Neuronal stem cell (in vitro differentiated cells): ENCODE measurements at regions not wholly inside any gene's neighbourhood (a gene's known extent, or its start where the extent isn't known, plus 50 kb on each side); places are given as distances from the start of the nearest gene placed in this dataset.

Experiments
- DNase-seq: peaks from one replicate; pipeline ENCODE4 v3.0.0-alpha.2; 2013; ENCODE audit warnings: low spot score
- H2AFZ ChIP-seq: one replicate; pipeline ENCODE4 v1.6.1; 2013; ENCODE audit warnings: mild to moderate bottlenecking, low read length, inconsistent platforms
- H2AK5ac ChIP-seq: 2 replicates; pipeline ENCODE4 v1.6.1; 2013; ENCODE audit warnings: low read depth, mild to moderate bottlenecking, inconsistent platforms, low read length, moderate library complexity, mixed read lengths
- H2BK120ac ChIP-seq: 2 replicates; pipeline ENCODE4 v1.6.1; 2013; ENCODE audit warnings: low read depth, mild to moderate bottlenecking, inconsistent platforms, low read length, moderate library complexity, mixed read lengths
- H2BK12ac ChIP-seq: one replicate; pipeline ENCODE4 v1.6.1; 2013; ENCODE audit warnings: low read length, inconsistent platforms
- H2BK15ac ChIP-seq: 2 replicates; pipeline ENCODE4 v1.6.1; 2013; ENCODE audit warnings: mild to moderate bottlenecking, low read length, inconsistent platforms, mixed read lengths
- H2BK5ac ChIP-seq: one replicate; pipeline ENCODE4 v1.6.1; 2013; ENCODE audit warnings: inconsistent platforms, mild to moderate bottlenecking, low read length, moderate library complexity
- H3K14ac ChIP-seq: one replicate; pipeline ENCODE4 v1.6.1; 2013; ENCODE audit warnings: low read length, inconsistent platforms
- H3K18ac ChIP-seq: 2 replicates; pipeline ENCODE4 v1.6.1; 2013; ENCODE audit warnings: low read length, inconsistent platforms
- H3K23ac ChIP-seq: 2 replicates; pipeline ENCODE4 v1.6.1; 2013; ENCODE audit warnings: low read depth, mild to moderate bottlenecking, mixed read lengths, low read length, inconsistent platforms; ENCODE audit not compliant: poor library complexity
- H3K27ac ChIP-seq: replicated peaks from 3 replicates; pipeline ENCODE4 v1.5.1; 2013; ENCODE audit warnings: low read length, inconsistent platforms
- H3K27me3 ChIP-seq, 3 experiments: 2 replicates each; pipeline ENCODE4 v1.6.1; 2013; ENCODE audit warnings: low read length in 3 of 3, mild to moderate bottlenecking in 2 of 3, inconsistent platforms in 1 of 3, low read depth in 1 of 3, mixed read lengths in 1 of 3, moderate library complexity in 1 of 3; ENCODE audit not compliant: control insufficient read depth in 3 of 3, insufficient read depth in 3 of 3
- H3K36me3 ChIP-seq, 2 donors: replicated peaks in 1 of 2; 2 replicates each; pipeline ENCODE4 v1.6.1; 2013; ENCODE audit warnings: low read length in 2 of 2; ENCODE audit not compliant: control insufficient read depth in 2 of 2, insufficient read depth in 2 of 2
- H3K4ac ChIP-seq: 2 replicates; pipeline ENCODE4 v1.6.1; 2013; ENCODE audit warnings: inconsistent platforms, mild to moderate bottlenecking, low read length, moderate library complexity
- H3K4me1 ChIP-seq, 2 donors: 1 replicate in 1 of 2; 2 replicates in 1 of 2; pipeline ENCODE4 v1.6.1; 2013; ENCODE audit warnings: low read length in 2 of 2, low read depth in 1 of 2; ENCODE audit not compliant: control insufficient read depth in 2 of 2, insufficient read depth in 1 of 2
- H3K4me2 ChIP-seq: one replicate; pipeline ENCODE4 v1.6.1; 2013; ENCODE audit warnings: mild to moderate bottlenecking, low read length, inconsistent platforms; ENCODE audit not compliant: insufficient read depth, poor library complexity, severe bottlenecking
- H3K4me3 ChIP-seq, 2 donors: 2 replicates each; pipeline ENCODE4 v1.5.1; 2013; ENCODE audit warnings: low read length in 2 of 2, mild to moderate bottlenecking in 2 of 2, inconsistent platforms in 1 of 2, moderate library complexity in 1 of 2
- H3K79me1 ChIP-seq: one replicate; pipeline ENCODE4 v1.6.1; 2013; ENCODE audit warnings: low read depth, mild to moderate bottlenecking, inconsistent platforms, low read length, moderate library complexity
- H3K9ac ChIP-seq: one replicate; pipeline ENCODE4 v1.6.1; 2013; ENCODE audit warnings: mild to moderate bottlenecking, low read depth, low read length, inconsistent platforms; ENCODE audit not compliant: poor library complexity
- H3K9me3 ChIP-seq, 2 donors: replicated peaks in 1 of 2; 2 replicates each; pipeline versions ENCODE3 to v1.6.1; 2013; ENCODE audit warnings: low read length in 2 of 2, mild to moderate bottlenecking in 2 of 2, inconsistent platforms in 1 of 2, low read depth in 1 of 2, mixed read lengths in 1 of 2, moderate library complexity in 1 of 2; ENCODE audit not compliant: control insufficient read depth in 2 of 2, insufficient read depth in 1 of 2
- H4K8ac ChIP-seq: one replicate; pipeline ENCODE4 v1.6.1; 2013; ENCODE audit warnings: low read depth, mild to moderate bottlenecking, inconsistent platforms, low read length, moderate library complexity
- H4K91ac ChIP-seq: one replicate; pipeline ENCODE4 v1.6.1; 2013; ENCODE audit warnings: low read length, low read depth, mild to moderate bottlenecking, inconsistent platforms; ENCODE audit not compliant: poor library complexity
- WGBS, 2 donors: extraction: QIAGEN DNeasy Blood & Tissue Kit; methylation state at CpG; one replicate each; pipeline ENCODE4 v1.1.7; 2013; ENCODE audit warnings: missing lambda C conversion rate in 2 of 2, mixed read lengths in 1 of 2; ENCODE audit not compliant: insufficient read length in 2 of 2, insufficient replicate concordance in 1 of 2; ENCODE audit errors: extremely low coverage in 2 of 2; 5-methylcytosine and 5-hydroxymethylcytosine counted together

DNA sequence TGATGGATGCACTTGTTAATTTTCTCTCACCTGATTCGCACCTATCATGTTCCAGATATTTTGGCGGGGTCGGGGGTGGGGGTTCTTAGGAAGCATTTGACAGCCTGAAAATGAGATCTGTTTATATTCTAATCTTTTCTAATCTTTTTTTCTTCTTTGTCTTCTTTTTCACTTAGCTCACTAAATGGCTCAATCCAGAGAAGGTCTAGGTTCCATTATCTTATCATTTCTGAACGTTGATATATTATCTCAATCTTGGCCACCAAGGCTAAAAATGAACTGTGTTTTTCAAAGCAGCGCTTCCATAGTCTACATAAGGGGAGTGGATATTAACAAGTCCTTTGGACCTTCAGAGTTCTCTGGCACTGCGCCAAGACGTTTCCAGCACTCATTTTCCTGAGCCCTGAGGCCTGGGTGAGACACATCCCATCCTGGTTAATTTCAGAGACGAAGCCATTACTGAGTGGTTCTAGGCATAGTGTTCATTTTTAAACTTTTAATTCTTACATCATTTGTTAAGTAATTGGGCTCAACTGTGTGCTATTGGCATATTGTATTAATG is 229.0 kb downstream of the SOX11 start:
- no peak overlapping the region for H2BK120ac ChIP-seq
- no peak for DNase-seq
- no CpG with 5 or more reads among the region's 8 CpGs for WGBS, 2 donors
- H3K36me3 ChIP-seq: no peaks in the 10 kb centered on the region
- no peak overlapping the region for H3K18ac ChIP-seq
- no peak overlapping the region for H3K14ac ChIP-seq
- H3K9me3 ChIP-seq: peaks cover 4 to 32% of the 10 kb centered on the region in 2 donors
- no peak overlapping the region for H2BK12ac ChIP-seq
- H3K23ac ChIP-seq: no peak overlapping the region
- no peaks in the 10 kb centered on the region for H3K27me3 ChIP-seq
- H2BK5ac ChIP-seq: no peak overlapping the region
- H3K4me1 ChIP-seq: peaks cover 0 to 2% of the 10 kb centered on the region in 2 donors
- H4K8ac ChIP-seq: no peak overlapping the region
- no peak overlapping the region for H2BK15ac ChIP-seq
- H3K4me3 ChIP-seq: no peak overlapping the region
- H3K4me2 ChIP-seq: no peak overlapping the region
- no peak overlapping the region for H2AFZ ChIP-seq
- H3K79me1 ChIP-seq: no peaks in the 10 kb centered on the region
- no peak overlapping the region for H3K4ac ChIP-seq
- H3K27ac ChIP-seq: no peak overlapping the region
- H2AK5ac ChIP-seq: no peak overlapping the region
- no peak overlapping the region for H3K9ac ChIP-seq
- no peak overlapping the region for H4K91ac ChIP-seq

DNA sequence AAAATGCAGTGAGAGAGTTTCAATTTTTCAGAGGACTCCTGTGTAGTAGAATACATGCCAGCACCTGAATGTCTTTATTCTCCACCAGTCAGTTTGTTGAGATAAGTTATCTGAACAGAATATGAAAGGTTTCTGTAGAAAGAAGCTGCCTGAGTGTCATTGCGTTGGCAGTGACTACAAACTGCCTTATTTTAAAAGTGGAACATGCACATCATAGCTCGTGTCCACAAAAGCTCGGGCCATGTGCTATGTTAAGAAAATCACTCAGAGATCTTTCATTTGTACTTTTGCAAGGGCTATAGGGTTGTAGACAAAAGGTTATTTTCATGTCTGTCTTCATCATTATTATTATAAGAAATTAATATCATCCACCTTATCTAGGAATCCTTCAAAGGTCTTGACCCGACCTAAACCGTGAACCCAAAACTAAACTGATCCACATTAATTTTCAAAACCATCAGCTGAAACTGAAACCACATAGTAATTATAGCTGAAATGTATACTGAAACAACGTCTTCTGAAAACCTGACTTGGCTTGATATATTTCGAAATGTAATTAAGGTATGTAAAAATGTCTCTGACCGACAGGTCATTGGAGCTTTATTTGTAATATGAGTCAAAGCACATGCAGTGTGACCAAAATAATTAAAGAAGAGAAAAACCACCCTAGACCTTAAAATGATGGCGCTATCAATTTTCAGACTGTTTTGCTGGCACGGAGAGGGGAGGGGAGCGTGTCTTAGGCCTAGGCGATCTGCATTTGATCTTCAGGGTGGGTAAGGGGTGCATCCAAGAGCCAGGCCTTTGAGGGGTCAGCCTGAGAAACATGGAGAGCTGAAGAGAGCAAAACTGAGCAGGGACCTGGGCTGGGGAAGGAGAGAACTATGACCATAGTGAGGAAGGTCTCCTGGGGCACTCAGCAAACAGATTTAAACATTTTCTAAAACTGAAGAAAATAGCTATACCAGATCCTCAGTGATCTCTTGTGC is 232.1 kb downstream of the SOX11 start:
- H3K4me2 ChIP-seq: no peak overlapping the region
- H3K27ac ChIP-seq: no peak overlapping the region
- no peak for DNase-seq
- no peak overlapping the region for H3K23ac ChIP-seq
- no peak overlapping the region for H2BK5ac ChIP-seq
- no peaks in the 10 kb centered on the region for H3K36me3 ChIP-seq
- H2AFZ ChIP-seq: peak overlapping the region; percentile 3
- no peaks in the 10 kb centered on the region for H3K27me3 ChIP-seq
- no peak overlapping the region for H2BK15ac ChIP-seq
- peaks cover 0 to 6% of the 10 kb centered on the region in 2 donors for H3K9me3 ChIP-seq
- H2BK120ac ChIP-seq: no peak overlapping the region
- H4K8ac ChIP-seq: no peak overlapping the region
- no peak overlapping the region for H3K4ac ChIP-seq
- WGBS, 2 donors: no CpG with 5 or more reads among the region's 12 CpGs
- no peak overlapping the region for H2AK5ac ChIP-seq
- H3K9ac ChIP-seq: no peak overlapping the region
- H3K4me1 ChIP-seq: peaks cover 4 to 8% of the 10 kb centered on the region in 2 donors
- H3K79me1 ChIP-seq: no peaks in the 10 kb centered on the region
- H3K4me3 ChIP-seq: no peak overlapping the region
- H3K18ac ChIP-seq: peak overlapping the region; percentile 67
- H2BK12ac ChIP-seq: no peak overlapping the region
- no peak overlapping the region for H4K91ac ChIP-seq
- H3K14ac ChIP-seq: no peak overlapping the region

DNA sequence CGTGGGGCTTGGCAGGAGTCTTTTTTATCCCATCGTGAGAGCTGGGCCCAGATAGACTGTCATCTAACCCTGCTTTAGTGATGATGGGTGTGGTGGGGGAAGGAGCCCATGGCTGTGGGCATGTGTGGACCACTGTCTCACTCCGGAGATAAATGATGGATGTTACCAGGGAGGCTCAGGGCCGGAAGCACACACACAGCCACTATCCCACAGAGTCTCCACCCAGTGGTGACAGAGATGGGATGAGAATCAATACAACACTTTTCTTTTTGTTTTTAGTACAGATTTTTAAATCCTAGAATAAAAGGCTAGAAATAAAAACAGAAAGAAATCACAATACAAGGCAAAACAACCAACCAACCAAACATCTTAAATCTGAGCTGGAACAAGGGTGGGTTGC is 233.4 kb downstream of the SOX11 start:
- H3K4me1 ChIP-seq: peaks cover 4 to 8% of the 10 kb centered on the region in 2 donors
- H2BK120ac ChIP-seq: no peak overlapping the region
- H3K36me3 ChIP-seq: no peaks in the 10 kb centered on the region
- no peak overlapping the region for H2BK5ac ChIP-seq
- H3K4me3 ChIP-seq: no peak overlapping the region
- H2AFZ ChIP-seq: no peak overlapping the region
- WGBS, 2 donors: no CpG with 5 or more reads among the region's 4 CpGs
- no peak overlapping the region for H3K4ac ChIP-seq
- no peak overlapping the region for H2BK12ac ChIP-seq
- no peak for DNase-seq
- H3K14ac ChIP-seq: no peak overlapping the region
- H3K27me3 ChIP-seq: no peaks in the 10 kb centered on the region
- H3K9me3 ChIP-seq: peaks cover 0 to 8% of the 10 kb centered on the region in 2 donors
- no peak overlapping the region for H3K27ac ChIP-seq
- no peak overlapping the region for H4K8ac ChIP-seq
- no peak overlapping the region for H4K91ac ChIP-seq
- H3K9ac ChIP-seq: no peak overlapping the region
- peak overlapping the region; percentile 59 for H3K18ac ChIP-seq
- H3K23ac ChIP-seq: no peak overlapping the region
- H3K4me2 ChIP-seq: no peak overlapping the region
- H2BK15ac ChIP-seq: peak overlapping the region; percentile 2
- H2AK5ac ChIP-seq: no peak overlapping the region
- no peaks in the 10 kb centered on the region for H3K79me1 ChIP-seq

DNA sequence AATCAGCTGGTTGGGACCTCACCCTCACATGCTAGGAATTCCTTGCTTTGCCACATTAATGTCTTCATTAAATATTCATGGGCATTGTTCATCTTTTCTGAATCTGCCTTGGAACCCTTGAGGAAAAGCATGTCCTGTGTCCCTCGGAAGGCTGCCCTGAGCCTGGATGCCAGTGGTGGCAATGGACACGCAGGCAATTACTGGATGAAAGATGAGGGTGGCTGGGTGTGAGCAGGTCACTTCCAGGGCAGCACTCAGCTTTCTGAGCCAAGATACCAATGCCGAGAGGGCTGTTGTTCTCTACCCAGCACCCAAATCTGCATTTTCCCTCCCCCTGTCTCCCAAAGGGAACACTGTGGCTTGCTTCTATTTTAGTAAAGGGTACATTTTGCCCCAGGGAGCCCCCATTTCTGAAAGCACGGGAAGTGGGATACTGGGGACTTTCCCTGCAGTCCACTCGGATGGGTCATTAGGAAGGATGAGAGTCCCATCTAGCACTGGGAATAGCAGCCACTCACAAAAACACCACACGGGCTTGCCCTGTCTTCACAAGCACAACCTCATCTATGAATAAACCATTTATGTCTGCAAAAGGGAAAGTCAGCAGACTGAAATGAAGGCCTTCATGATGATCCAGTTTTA is 234.8 kb downstream of the SOX11 start:
- Histone ChIP-seq H2BK15ac (no peak overlapping the region), H3K79me1 (no peaks in the 10 kb centered on the region), H4K8ac (no peak overlapping the region), H3K27ac (no peak overlapping the region), H3K36me3 (no peaks in the 10 kb centered on the region), H2AK5ac (no peak overlapping the region), H2BK12ac (no peak overlapping the region), H2AFZ (peak overlapping the region; percentile 43), H3K4me2 (no peak overlapping the region), H2BK5ac (no peak overlapping the region), H3K4ac (no peak overlapping the region), H3K23ac (no peak overlapping the region), H3K18ac (peak overlapping the region; percentile 85), H3K4me3 (no peak overlapping the region), H4K91ac (peak overlapping the region; percentile 22), H3K9me3 (peaks cover 0 to 8% of the 10 kb centered on the region in 2 donors), H3K27me3 (no peaks in the 10 kb centered on the region), H3K4me1 (peaks cover 4 to 8% of the 10 kb centered on the region in 2 donors), H2BK120ac (no peak overlapping the region), H3K9ac (no peak overlapping the region), H3K14ac (no peak overlapping the region)
- DNase-seq: no peak
- WGBS, 2 donors: no CpG with 5 or more reads among the region's 6 CpGs
